DMS114 treated with DMSO at 0.1 percent for 48 hours (cell line): ENCODE measurements at regions not wholly inside any gene's neighbourhood (a gene's known extent, or its start where the extent isn't known, plus 50 kb on each side); places are given as distances from the start of the nearest gene placed in this dataset.
"Not testable (repeated sequence)": the region's sequence is repeated elsewhere in the genome, so short reads cannot be mapped to it uniquely, and the experiment has no call there.

ENCODE experiments used
- DNase-seq: peaks from one replicate; lab custom pipeline; 2025; ENCODE audit not compliant: unreplicated experiment; lab: John Stamatoyannopoulos, UW

DNA sequence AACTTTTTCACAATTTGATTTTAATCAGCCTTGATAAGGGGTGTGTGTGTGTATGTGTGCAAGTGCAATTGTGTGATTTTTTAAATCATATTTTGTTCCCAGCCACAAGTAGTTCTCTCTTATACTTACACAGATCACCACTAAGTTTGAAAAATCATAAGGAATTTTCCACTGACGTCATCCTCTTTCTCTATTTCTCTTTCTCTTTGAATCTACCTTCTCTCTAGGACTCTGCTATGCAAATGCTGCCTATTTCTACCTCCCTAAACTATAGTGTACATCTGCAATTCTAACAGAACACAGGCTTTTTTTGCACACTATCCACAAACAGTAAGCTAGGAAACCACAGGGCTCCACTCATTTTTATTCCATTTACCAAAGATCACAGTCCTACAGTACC is 254.6 kb upstream of the CYLC2 start:
- no peak for DNase-seq

DNA sequence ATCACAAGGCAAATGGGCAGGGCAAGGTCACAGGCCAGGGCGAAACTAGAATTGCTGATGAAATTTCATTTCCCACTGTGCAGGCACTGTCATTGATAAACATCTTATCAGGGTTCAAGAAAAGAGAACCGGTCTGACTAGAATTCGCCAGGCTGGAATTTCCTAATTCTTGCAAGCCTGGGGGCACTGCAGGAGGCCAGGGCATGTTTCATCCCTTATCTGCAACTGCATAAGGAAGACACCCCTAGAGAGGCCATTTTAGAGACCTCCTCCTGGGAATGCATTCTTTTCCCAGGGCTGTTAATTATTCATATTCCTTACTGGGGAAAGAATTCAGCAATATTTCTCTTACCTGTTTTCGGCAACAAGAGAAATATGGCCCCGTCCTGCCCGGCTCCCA is 266.2 kb upstream of the CYLC2 start:
- DNase-seq: no peak

DNA sequence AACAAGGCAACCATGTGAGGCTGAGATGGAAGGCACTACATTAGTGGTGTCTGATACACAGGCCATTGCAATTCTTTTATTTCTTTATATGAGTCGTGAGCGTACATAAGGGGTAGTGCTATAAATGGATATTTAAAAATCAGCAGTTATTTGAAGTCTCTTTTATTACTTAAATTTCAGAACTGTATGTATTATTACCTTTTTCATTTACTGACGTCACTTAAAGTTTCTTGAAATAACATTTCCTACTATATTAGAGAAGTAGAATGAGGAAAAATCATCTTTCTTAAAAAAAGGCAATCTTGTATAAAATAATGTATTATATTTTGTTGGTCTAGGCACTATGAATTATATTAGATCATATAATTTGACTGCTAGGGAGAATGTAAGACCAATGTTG is 280.9 kb upstream of the CYLC2 start:
- DNase-seq: no peak

DNA sequence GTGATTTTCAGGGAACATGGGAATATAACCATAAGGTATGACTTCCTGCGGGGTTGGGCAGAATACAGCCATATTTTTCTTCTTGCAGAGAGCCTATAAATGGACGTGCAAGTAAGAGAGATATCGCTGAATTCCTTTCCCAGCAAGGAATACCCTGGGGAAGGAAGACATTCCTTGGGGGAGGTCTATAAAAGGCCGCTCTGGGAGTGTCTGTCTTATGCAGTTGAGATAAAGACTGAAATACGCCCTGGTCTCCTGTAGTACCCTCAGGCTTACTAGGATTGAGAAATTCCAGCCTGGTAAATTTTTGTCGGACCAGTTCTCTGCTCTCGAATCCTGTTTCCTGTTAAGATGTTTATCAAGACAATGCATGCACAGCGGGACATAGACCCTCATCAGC is 282.2 kb upstream of the CYLC2 start:
- not testable (repeated sequence) for DNase-seq

DNA sequence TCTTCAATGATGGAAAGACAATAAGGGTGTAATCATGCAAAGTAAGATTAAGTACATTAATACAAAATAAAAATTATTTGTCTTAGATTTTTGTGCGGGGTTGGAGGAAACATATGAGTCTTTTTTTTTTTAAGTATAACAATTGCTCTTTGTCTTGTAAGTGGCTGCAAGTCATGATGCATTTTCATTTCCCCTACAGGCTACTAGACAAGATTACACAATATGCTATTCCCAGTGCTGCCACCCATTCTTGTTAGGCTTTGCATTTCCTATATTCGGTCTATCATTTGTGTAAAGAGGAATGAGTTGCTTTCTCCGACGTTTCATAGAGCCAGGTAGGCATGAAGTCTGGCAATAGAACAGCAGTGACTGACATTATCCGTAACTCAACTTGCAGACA is 294.2 kb upstream of the CYLC2 start:
- no peak for DNase-seq

GRCh38 chr9:102669220-102669619 is 325.9 kb upstream of the CYLC2 start:
- no peak for DNase-seq

- no peak for DNase-seq
Observed at GRCh38 chr9:102652471-102652870, 342.7 kb upstream of the CYLC2 start.

GRCh38 chr9:102650896-102651295 is 344.2 kb upstream of the CYLC2 start:
- no peak for DNase-seq

GRCh38 chr9:102642651-102643050 is 352.5 kb upstream of the CYLC2 start:
- no peak for DNase-seq

- DNase-seq: no peak
Observed at GRCh38 chr9:102631559-102631958, 363.6 kb upstream of the CYLC2 start.

DNA sequence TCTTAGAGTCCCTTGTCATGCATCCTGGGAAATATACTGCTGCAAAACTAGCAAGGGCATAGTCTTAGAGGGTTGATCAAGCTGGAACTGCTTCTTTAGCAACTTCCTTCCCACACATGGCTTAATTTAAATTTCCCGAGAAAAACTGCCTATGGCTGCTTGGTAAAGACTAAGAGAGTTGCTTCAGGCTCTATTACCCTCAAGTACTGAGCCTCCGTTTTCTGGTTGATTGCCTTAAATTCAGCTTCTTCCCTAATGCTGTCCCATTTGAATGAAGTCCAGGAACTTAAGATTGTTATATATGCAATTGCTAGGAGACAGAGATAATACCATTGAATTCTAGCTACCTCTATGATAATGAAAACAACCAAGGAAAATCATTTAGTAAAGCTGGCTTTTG is 385.7 kb upstream of the CYLC2 start:
- DNase-seq: no peak

DNA sequence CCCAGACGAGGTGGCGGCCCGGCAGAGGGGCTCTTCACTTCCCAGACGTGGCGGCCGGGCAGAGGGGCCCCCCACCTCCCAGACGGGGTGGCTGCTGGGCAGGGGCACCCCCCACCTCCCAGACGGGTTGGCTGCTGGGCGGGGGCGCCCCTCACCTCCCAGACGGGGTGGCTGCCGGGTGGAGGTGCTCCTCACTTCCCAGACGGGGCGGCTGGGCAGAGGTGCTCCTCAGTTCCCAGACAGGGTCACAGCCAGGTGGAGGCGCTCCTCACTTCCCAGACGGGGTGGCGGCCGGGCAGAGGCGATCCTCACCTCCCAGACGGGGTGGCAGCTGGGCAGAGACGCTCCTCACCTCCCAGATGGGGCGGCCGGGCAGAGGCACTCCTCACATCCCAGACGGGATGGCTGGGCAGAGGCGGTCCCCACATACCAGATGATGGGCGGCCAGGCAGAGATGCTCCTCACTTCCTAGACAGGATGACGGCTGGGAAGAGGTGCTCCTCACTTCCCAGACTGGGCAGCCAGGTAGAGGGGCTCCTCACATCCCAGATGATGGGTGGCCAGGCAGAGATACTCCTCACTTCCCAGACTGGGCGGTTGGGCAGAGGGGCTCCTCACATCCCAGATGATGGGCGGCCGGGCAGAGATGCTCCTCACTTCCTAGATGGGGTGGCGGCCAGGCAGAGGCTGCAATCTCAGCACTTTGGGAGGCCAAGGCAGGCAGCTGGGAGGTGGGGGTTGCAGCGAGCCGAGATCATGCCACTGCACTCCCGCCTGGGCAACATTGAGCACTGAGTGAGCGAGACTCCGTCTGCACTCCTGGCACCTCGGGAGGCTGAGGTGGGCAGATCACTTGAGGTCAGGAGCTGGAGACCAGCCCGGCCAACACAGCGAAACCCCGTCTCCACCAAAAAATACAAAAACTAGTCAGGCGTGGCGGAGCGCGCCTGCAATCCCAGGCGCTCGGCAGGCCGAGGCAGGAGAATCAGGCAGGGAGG is 391.6 kb upstream of the CYLC2 start:
- DNase-seq: not testable (repeated sequence)

GRCh38 chr9:102594241-102594640 is 400.9 kb upstream of the CYLC2 start:
- no peak for DNase-seq

GRCh38 chr9:102587281-102587680 is 407.9 kb upstream of the CYLC2 start:
- DNase-seq: no peak

DNA sequence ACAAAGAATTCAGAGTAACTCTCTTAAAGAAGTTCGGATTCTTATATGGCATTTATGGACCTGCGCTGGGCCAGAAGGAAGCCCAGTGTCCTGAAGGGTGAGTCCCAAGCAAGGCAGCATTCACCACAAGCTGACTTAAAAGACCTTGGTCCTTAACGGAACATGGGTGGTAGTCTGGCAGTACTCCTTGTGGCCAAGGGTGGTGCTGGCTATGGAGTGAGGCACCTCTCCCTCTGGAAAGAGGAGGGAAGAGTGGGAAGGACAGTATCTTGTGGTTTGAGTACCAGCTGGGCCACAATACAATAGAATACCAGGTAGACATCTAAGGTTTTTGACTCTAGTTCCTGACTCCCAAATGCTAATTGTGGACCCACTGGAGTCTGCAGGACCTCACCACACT is 425.7 kb upstream of the CYLC2 start:
- no peak for DNase-seq

GRCh38 chr9:102551346-102551745 is 443.8 kb upstream of the CYLC2 start:
- DNase-seq: no peak

DNA sequence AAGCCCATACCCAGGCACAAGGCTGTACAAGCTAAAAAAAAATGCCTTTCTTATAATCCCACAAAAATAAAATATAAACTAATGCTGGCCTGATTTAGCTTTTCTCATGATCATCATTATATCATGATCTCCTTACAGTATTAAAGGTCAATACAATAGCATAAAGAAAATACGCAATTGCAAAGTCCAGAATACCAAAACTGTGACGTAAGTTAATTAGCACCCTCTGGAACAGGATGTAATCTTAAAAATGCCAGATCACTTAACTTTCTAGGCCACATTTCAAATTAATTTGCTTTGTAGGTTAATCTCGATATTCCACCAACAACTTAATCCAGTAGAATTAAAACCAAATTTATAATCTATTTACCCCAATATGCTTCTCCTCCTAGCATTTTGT is 444.2 kb upstream of the CYLC2 start:
- no peak for DNase-seq

- no peak for DNase-seq
Observed at GRCh38 chr9:102550266-102550665, 444.9 kb upstream of the CYLC2 start.

GRCh38 chr9:102534031-102534430 is 461.1 kb upstream of the CYLC2 start:
- DNase-seq: no peak

DNA sequence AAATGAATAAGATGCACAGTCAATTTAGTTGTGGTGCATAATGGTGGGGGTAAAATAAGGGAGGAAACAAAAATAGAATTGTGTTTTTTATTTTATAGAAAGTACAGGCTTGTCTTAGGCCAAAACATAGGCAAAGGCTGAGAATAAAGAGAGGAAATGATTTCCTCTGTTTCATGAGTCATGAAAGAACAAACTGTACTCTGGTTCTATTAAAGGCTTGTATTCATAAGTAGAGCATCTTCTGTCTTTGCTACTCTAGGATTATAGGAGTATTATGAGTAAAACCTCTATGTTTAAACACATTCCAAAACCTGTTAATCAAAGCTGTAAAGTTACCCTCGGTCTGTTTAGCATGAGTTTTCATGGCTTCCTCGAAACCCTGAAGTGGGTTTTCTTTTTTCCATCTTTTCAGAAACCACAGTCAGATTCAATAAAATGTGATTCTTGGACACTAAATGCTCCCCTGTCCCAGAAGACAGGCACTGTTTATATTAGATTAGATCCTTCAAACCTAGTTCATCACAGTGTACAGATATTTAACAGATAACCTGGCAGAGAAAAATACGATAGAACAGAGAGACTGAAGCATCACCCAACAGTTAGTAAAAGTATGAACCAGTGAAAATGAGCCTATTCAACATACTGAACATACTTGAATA is 473.9 kb upstream of the CYLC2 start:
- DNase-seq: no peak

DNA sequence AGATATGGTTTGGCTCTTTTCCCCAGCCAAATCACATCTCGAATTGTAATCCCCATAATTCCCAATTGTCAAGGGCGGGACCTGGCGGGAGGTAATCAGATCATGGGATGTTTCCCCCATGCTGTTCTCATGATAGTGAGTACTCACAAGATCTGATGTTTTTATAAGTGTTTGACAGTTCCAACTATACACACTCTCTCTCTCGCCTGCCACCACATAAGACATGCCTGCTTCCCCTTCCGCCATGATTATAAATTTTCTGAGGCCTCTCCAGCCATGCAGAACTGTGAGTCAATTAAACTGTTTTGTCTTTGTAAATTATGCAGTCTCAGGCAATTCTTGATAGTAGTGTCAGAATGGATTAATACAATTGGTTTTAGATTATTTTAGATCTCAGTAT is 475.7 kb upstream of the CYLC2 start:
- no peak for DNase-seq

DNA sequence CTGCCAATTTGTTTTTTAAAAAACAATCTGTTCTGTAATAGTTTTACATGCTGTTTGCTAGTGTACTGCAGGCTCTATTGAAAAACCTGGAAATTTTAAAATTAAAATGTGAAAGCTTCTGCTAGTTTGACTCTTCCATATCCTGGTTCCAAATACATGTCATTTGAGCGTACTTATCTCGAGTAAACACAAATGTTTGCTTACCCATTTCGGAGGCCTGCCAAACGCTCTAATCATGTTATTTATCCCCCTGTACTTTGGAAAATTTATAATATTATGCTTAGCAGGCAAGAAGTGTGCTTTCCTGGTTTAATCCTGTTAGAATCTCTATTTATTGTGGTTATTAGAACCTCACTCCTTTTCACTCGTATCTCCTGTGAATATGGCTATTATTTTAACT is 476.8 kb upstream of the CYLC2 start:
- DNase-seq: no peak
